ENCODE measurements at regions not wholly inside any gene's neighbourhood (a gene's known extent, or its start where the extent isn't known, plus 50 kb on each side); places are given as distances from the start of the nearest gene placed in this dataset.

- TF ChIP-seq ESRRA (IDR thresholded peaks at IDR 0.05; ENCODE audit: borderline replicate concordance, low read length) (no peak), ZFP36 (IDR thresholded peaks at IDR 0.05; ENCODE audit: borderline replicate concordance, partially characterized antibody) (no peak), CTCF (IDR thresholded peaks at IDR 0.05) (no peak), HMGXB4 (CRISPR knock-in tag; IDR thresholded peaks at IDR 0.05; ENCODE audit: borderline replicate concordance) (no peak), JUN (IDR thresholded peaks at IDR 0.05) (no peak), FOSL2 (IDR thresholded peaks at IDR 0.05) (no peak), FOSL2 (CRISPR knock-in tag; IDR thresholded peaks at IDR 0.05) (no peak), MAZ (IDR thresholded peaks at IDR 0.05; ENCODE audit: borderline replicate concordance, low read depth, low read length) (no peak), REST (IDR thresholded peaks at IDR 0.05) (no peak), CHD2 (IDR thresholded peaks at IDR 0.05; ENCODE audit: low read length, partially characterized antibody) (no peak)
Observed at GRCh38 chr6:27847706-27848105, 64.5 kb downstream of the OR2B2 start.
